ENCODE measurements at regions not wholly inside any gene's neighbourhood (a gene's known extent, or its start where the extent isn't known, plus 50 kb on each side); places are given as distances from the start of the nearest gene placed in this dataset.
A peak's percentile ranks its signal among the peaks of the same experiment; 100 is the strongest.

DNA sequence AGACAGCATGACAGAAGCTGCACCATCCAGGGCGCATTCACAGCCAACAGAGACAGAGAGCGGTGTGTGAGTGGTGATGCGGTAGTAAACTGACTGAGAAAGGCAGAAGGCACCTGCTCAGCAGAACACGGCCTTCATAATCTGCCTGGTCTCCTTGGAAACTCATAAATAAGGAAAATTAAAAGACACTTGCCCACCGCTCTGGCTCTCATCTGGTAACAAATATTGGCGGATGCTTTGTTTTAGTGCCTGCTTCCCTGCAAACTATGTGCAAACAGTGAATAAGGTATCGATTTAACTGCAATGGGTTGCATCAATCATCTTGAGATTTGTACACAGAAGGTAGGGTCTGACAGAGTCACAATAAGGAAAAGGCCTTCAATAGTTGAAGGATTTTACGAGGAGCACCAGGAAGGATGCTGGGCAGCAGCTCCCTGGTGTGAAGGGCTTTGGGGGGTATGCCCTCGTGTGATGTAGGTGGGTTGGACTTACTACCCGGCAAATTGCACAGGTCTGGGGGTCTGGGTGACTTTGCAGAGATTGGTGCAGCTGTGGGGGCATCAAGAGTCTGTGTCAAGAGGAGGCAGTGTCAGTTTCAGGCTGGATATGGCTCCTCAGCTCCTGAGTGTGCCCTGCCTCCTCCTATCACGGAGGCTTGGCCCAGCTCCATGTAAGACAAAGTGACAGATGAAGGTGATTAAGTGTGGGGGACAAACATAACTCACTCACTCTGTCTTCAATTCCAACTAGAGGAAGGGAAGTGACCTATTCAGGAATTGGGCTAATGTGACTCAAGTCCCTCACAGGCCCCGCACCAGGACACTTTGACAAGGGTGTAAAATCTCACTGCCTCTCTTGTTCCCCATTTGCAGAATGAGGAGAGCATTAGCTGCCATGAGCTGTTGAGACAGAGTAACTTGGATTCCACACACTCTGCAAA is 166.7 kb downstream of the ICE1 start:
- Histone ChIP-seq H3K27ac (no peak overlapping the region), H3K9me3 (replicated peaks in 1 of 3) (no peaks in the 10 kb centered on the region), H3K27me3 (no peaks in the 10 kb centered on the region), H3K4me1 (replicated peaks in 1 of 2) (peaks cover 0 to 12% of the 10 kb centered on the region in 2 donors), H3K4me3 (no peak overlapping the region), H3K36me3 (replicated peaks in 1 of 2) (no peaks in the 10 kb centered on the region)
- TF ChIP-seq, protein P1, sequence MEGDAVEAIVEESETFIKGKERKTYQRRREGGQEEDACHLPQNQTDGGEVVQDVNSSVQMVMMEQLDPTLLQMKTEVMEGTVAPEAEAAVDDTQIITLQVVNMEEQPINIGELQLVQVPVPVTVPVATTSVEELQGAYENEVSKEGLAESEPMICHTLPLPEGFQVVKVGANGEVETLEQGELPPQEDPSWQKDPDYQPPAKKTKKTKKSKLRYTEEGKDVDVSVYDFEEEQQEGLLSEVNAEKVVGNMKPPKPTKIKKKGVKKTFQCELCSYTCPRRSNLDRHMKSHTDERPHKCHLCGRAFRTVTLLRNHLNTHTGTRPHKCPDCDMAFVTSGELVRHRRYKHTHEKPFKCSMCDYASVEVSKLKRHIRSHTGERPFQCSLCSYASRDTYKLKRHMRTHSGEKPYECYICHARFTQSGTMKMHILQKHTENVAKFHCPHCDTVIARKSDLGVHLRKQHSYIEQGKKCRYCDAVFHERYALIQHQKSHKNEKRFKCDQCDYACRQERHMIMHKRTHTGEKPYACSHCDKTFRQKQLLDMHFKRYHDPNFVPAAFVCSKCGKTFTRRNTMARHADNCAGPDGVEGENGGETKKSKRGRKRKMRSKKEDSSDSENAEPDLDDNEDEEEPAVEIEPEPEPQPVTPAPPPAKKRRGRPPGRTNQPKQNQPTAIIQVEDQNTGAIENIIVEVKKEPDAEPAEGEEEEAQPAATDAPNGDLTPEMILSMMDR (IDR thresholded peaks at IDR 0.05) = no peak
- no peak for TF ChIP-seq POLR2A (IDR thresholded peaks at IDR 0.05)
- WGBS, 4 donors = 76 to 86% (median 82%) methylated on average over 11 to 12 of the region's 12 CpGs
- intact Hi-C loops (cut with DNase I) = no loop called here
- peak in 1 of 7 donors; percentile 25 for DNase-seq

DNA sequence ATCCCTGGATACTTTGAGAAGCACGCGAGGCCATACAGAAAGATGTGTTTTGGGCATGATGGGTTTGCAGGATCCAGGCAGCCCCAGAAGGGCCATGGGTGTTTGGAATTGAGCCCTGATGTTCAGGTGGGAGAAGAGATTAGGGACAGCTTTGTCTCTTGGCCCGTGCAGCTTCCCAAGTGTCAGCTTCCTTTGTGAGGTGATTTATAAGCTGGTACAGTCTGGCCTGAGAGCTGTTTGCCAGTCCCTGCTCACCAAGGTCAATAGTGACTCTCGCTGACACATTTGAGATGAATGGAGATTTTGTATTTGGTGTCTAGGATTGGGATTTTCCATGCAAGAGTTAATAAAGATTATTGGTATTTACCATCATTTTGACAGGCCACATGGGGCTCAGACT is 165.9 kb downstream of the ICE1 start:
- Histone ChIP-seq H3K4me1 (replicated peaks in 1 of 2) (peaks cover 0 to 12% of the 10 kb centered on the region in 2 donors), H3K36me3 (replicated peaks in 1 of 2) (no peaks in the 10 kb centered on the region), H3K9me3 (replicated peaks in 1 of 3) (no peaks in the 10 kb centered on the region), H3K27ac (no peak overlapping the region), H3K27me3 (no peaks in the 10 kb centered on the region), H3K4me3 (no peak overlapping the region)
- intact Hi-C loops (cut with DNase I) = no loop called here
- 67 to 80% (median 71%) methylated on average over 4 of the region's 4 CpGs for WGBS, 4 donors
- peak in 5 of 7 donors; percentile 39 to 63 (median 58) for DNase-seq
- no peak for TF ChIP-seq POLR2A (IDR thresholded peaks at IDR 0.05)
- TF ChIP-seq, protein P1 (IDR thresholded peaks at IDR 0.05) = no peak

- TF ChIP-seq, protein P1 (IDR thresholded peaks at IDR 0.05) = no peak
- no peak for TF ChIP-seq POLR2A (IDR thresholded peaks at IDR 0.05)
- no peak overlapping the region for H3K4me3 ChIP-seq
- H3K4me1 ChIP-seq (replicated peaks in 1 of 2) = peaks cover 0 to 3% of the 10 kb centered on the region in 2 donors
- H3K36me3 ChIP-seq (replicated peaks in 1 of 2) = no peaks in the 10 kb centered on the region
- intact Hi-C loops (cut with DNase I) = no loop called here
- no peak overlapping the region for H3K27ac ChIP-seq
- WGBS, 4 donors = 82 to 96% (median 92%) methylated on average over 2 to 3 of the region's 3 CpGs
- no peak for DNase-seq
- H3K9me3 ChIP-seq (replicated peaks in 1 of 3) = no peaks in the 10 kb centered on the region
- H3K27me3 ChIP-seq = no peaks in the 10 kb centered on the region
These were observed 165.0 kb downstream of the ICE1 start for GRCh38 chr5:5587474-5587873.

DNA sequence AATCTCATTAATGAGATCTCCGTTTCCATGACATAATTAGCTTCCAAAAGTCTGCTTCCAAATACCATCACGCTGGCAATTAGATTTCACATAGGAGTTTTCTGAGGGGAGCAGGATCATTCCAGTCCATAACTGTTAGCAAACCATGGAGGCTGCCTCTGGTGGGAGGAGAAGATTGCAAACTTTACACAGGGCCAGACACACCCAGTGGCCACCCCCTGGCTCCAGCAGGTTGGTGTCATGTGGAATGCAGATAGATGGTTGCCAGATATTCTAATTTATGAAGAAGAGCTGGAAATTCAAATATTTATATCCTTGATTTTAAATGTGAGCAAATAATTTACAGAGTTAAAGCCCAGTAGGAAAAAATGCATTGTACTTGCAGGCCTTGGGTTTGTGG is 164.2 kb downstream of the ICE1 start:
- no peaks in the 10 kb centered on the region for H3K4me1 ChIP-seq (replicated peaks in 1 of 2)
- H3K4me3 ChIP-seq = no peak overlapping the region
- no peaks in the 10 kb centered on the region for H3K9me3 ChIP-seq (replicated peaks in 1 of 3)
- H3K36me3 ChIP-seq (replicated peaks in 1 of 2) = no peaks in the 10 kb centered on the region
- no peaks in the 10 kb centered on the region for H3K27me3 ChIP-seq
- H3K27ac ChIP-seq = no peak overlapping the region
- no peak for DNase-seq
- intact Hi-C loops (cut with DNase I) = no loop called here
- 47 to 50% (median 49%) methylated on average over 2 of the region's 2 CpGs for WGBS, 4 donors
- TF ChIP-seq, protein P1 (IDR thresholded peaks at IDR 0.05) = no peak
- no peak for TF ChIP-seq POLR2A (IDR thresholded peaks at IDR 0.05)

All from adrenal gland (tissue), 9 donors.